GM21723 (cell line): ENCODE measurements at regions not wholly inside any gene's neighbourhood (a gene's known extent, or its start where the extent isn't known, plus 50 kb on each side); places are given as distances from the start of the nearest gene placed in this dataset.

Experiments used
- ATAC-seq: cut with Tn5 transposase; IDR thresholded peaks from one replicate; pipeline ENCODE4 v1.9.1; 2021; ENCODE audit warnings: mild to moderate bottlenecking, moderate library complexity; ENCODE audit not compliant: unreplicated experiment

GRCh38 chr12:124505001-124505818, 62.2 kb downstream of the NCOR2 start:
- ATAC-seq: no peak

GRCh38 chr12:124504273-124505000, 63.0 kb downstream of the NCOR2 start:
- no peak for ATAC-seq

GRCh38 chr12:124503305-124503704, 64.1 kb downstream of the NCOR2 start:
- no peak for ATAC-seq

GRCh38 chr12:124502379-124502778, 65.0 kb downstream of the NCOR2 start:
- ATAC-seq: no peak

GRCh38 chr12:124501827-124502226, 65.6 kb downstream of the NCOR2 start:
- no peak for ATAC-seq

GRCh38 chr12:124501112-124501561, 66.3 kb downstream of the NCOR2 start:
- ATAC-seq: no peak

GRCh38 chr12:124499898-124500244, 67.5 kb downstream of the NCOR2 start:
- no peak for ATAC-seq

- no peak for ATAC-seq
These were observed 68.1 kb downstream of the NCOR2 start for GRCh38 chr12:124499190-124499753.

GRCh38 chr12:124498275-124499189, 68.9 kb downstream of the NCOR2 start:
- no peak for ATAC-seq

GRCh38 chr12:124497658-124498057, 69.8 kb downstream of the NCOR2 start:
- no peak for ATAC-seq

GRCh38 chr12:124497039-124497438, 70.4 kb downstream of the NCOR2 start:
- no peak for ATAC-seq

- ATAC-seq: no peak
These were observed 70.8 kb downstream of the NCOR2 start for GRCh38 chr12:124496584-124496983.

- no peak for ATAC-seq
These were observed 72.0 kb downstream of the NCOR2 start for GRCh38 chr12:124495194-124495983.

- no peak for ATAC-seq
These were observed 72.7 kb downstream of the NCOR2 start for GRCh38 chr12:124494751-124495129.

GRCh38 chr12:124493809-124494750, 73.3 kb downstream of the NCOR2 start:
- ATAC-seq: peak; percentile 91

- ATAC-seq: no peak
These were observed 74.3 kb downstream of the NCOR2 start for GRCh38 chr12:124492879-124493808.

- no peak for ATAC-seq
These were observed 75.5 kb downstream of the NCOR2 start for GRCh38 chr12:124491856-124492420.

- no peak for ATAC-seq
These were observed 76.1 kb downstream of the NCOR2 start for GRCh38 chr12:124491310-124491709.
